HCT116 (cell line): ENCODE measurements at regions not wholly inside any gene's neighbourhood (a gene's known extent, or its start where the extent isn't known, plus 50 kb on each side); places are given as distances from the start of the nearest gene placed in this dataset.

ENCODE experiments used
- ATAC-seq: fragments of 200-7000 bp; cut with Tn5 transposase; 2 replicates; pipeline ENCODE4 v1.9.1; 2020; ENCODE audit warnings: mild to moderate bottlenecking, moderate library complexity
- BruUV-seq: library from RNA; stranded (reverse); fragments of 400-500 nt; replicated peaks from 2 replicates; lab custom pipeline; 2021; lab: Mats Ljungman, UMichigan
- CTCF ChIA-PET: fragments of 300-600 bp; sonication (Branson Sonifier 250); formaldehyde crosslinking; loops from one replicate; lab custom pipeline; 2021; ENCODE audit warnings: antibody characterized with exemption; lab: Charles Lee
- POLR2A ChIA-PET: fragments of 300-600, 350-600 bp; sonication (Branson Sonifier 250); formaldehyde crosslinking; loops from one replicate; lab custom pipeline; 2021; ENCODE audit warnings: antibody characterized with exemption; lab: Charles Lee
- RAD21 ChIA-PET, 2 experiments: fragments of 300-600 bp; sonication (Branson Sonifier 250); formaldehyde crosslinking; loops; one replicate each; lab custom pipeline; 2023; ENCODE audit warnings: low total read pairs in 2 of 2; ENCODE audit not compliant: uncharacterized antibody in 2 of 2, unreplicated experiment in 2 of 2, low non-redundant PET in 1 of 2; lab: Charles Lee
- DNase-seq: peaks from one replicate; pipeline ENCODE4 v3.0.0-alpha.2; 2010; ENCODE audit warnings: low read depth, low spot score
- H2AFZ ChIP-seq: fragments of 200-600 bp; shearing (Covaris generic), sonication (generic); 2 replicates; pipeline ENCODE4 v1.6.1; 2017; ENCODE audit warnings: low read depth, mixed run types, mixed read lengths, antibody characterized with exemption, low read length; ENCODE audit not compliant: poor library complexity, severe bottlenecking
- H3K27ac ChIP-seq: 2 replicates; pipeline ENCODE4 v1.5.1; 2012; ENCODE audit warnings: low read depth, low read length
- H3K27me3 ChIP-seq: fragments of 200-600 bp; sonication (generic); 2 replicates; pipeline ENCODE4 v1.6.1; 2016; ENCODE audit warnings: mixed run types, low read length, mixed read lengths; ENCODE audit not compliant: insufficient read depth
- H3K36me3 ChIP-seq, 2 experiments: fragments of 200-500 bp in 1 of 2; fragments of 200-600 bp in 1 of 2; sonication (Bioruptor generic) in 1 of 2; sonication (generic) in 1 of 2; 2 replicates each; pipeline versions ENCODE4 v1.5.1 to v1.6.1; 2014 to 2016; ENCODE audit warnings: low read length in 2 of 2, inconsistent platforms in 1 of 2, mixed read lengths in 1 of 2, mixed run types in 1 of 2; ENCODE audit not compliant: insufficient read depth in 2 of 2, control insufficient read depth in 1 of 2
- H3K4me1 ChIP-seq, 2 experiments: fragments of 200-600 bp in 1 of 2; sonication (generic) in 1 of 2; 2 replicates each; pipeline versions ENCODE4 v1.5.1 to v1.6.1; 2012 to 2017; ENCODE audit warnings: low read length in 2 of 2, inconsistent platforms in 1 of 2, mild to moderate bottlenecking in 1 of 2, mixed read lengths in 1 of 2, mixed run types in 1 of 2, moderate library complexity in 1 of 2; ENCODE audit not compliant: insufficient read depth in 2 of 2, control insufficient read depth in 1 of 2
- H3K4me2 ChIP-seq: fragments of 200-600 bp; sonication (generic); 2 replicates; pipeline ENCODE4 v1.6.1; 2017; ENCODE audit warnings: mixed run types, low read length, mixed read lengths
- H3K4me3 ChIP-seq, 2 experiments: fragments of 200-600 bp in 1 of 2; sonication (generic) in 1 of 2; replicated peaks in 1 of 2; 2 replicates each; pipeline ENCODE4 v1.5.1; 2011 to 2016; ENCODE audit warnings: low read length in 2 of 2, control low read depth in 1 of 2, low read depth in 1 of 2, mild to moderate bottlenecking in 1 of 2, mixed read lengths in 1 of 2, mixed run types in 1 of 2
- H3K79me2 ChIP-seq: fragments of 200-600 bp; sonication (generic); 2 replicates; pipeline ENCODE4 v1.6.1; 2017; ENCODE audit warnings: mild to moderate bottlenecking, mixed run types, low read length, moderate library complexity, mixed read lengths; ENCODE audit not compliant: insufficient read depth
- H3K9ac ChIP-seq: fragments of 200-600 bp; sonication (generic); 2 replicates; pipeline ENCODE4 v1.6.1; 2016; ENCODE audit warnings: low read length, mixed read lengths
- H3K9me2 ChIP-seq: fragments of 200-600 bp; sonication (generic), shearing (Covaris generic); 2 replicates; pipeline ENCODE4 v1.6.1; 2017; ENCODE audit warnings: mixed run types, mild to moderate bottlenecking, moderate library complexity; ENCODE audit not compliant: insufficient read depth
- H3K9me3 ChIP-seq, 2 experiments: fragments of 200-500 bp in 1 of 2; fragments of 200-600 bp in 1 of 2; sonication (Bioruptor generic) in 1 of 2; sonication (generic) in 1 of 2; 2 replicates each; pipeline ENCODE4 v1.6.1; 2014 to 2017; ENCODE audit warnings: low read length in 2 of 2, mixed read lengths in 2 of 2, inconsistent platforms in 1 of 2, low read depth in 1 of 2, mild to moderate bottlenecking in 1 of 2, mixed run types in 1 of 2, moderate library complexity in 1 of 2; ENCODE audit not compliant: control insufficient read depth in 1 of 2, insufficient read depth in 1 of 2
- H4K20me1 ChIP-seq: fragments of 200-600 bp; sonication (generic), shearing (Covaris generic); 2 replicates; pipeline ENCODE4 v1.6.1; 2017; ENCODE audit warnings: mixed run types, mild to moderate bottlenecking, moderate library complexity; ENCODE audit not compliant: insufficient read depth
- ATF3 ChIP-seq: IDR thresholded peaks from 2 replicates; pipeline ENCODE4 v1.6.1; 2012
- CBX3 ChIP-seq: IDR thresholded peaks from 2 replicates; pipeline ENCODE4 v1.6.1; 2012; ENCODE audit warnings: low read depth
- EGR1 ChIP-seq: IDR thresholded peaks from 2 replicates; pipeline ENCODE4 v1.6.1; 2012; ENCODE audit warnings: low read depth
- FOSL1 ChIP-seq: IDR thresholded peaks from 2 replicates; pipeline ENCODE4 v1.6.1; 2012; ENCODE audit warnings: low read depth
- JUND ChIP-seq: IDR thresholded peaks from 2 replicates; pipeline ENCODE4 v1.6.1; 2012
- MAX ChIP-seq: IDR thresholded peaks from 2 replicates; pipeline ENCODE4 v1.6.1; 2012
- POLR2A ChIP-seq: IDR thresholded peaks from 2 replicates; pipeline ENCODE4 v1.7.0; 2011; ENCODE audit warnings: borderline replicate concordance; ENCODE audit not compliant: insufficient read depth, insufficient read length; ENCODE audit errors: extremely low read depth
- SIN3A ChIP-seq: IDR thresholded peaks from 2 replicates; pipeline ENCODE4 v1.6.1; 2012; ENCODE audit warnings: low read depth
- SRF ChIP-seq: IDR thresholded peaks from 2 replicates; pipeline ENCODE4 v1.6.1; 2012; ENCODE audit warnings: low read depth
- TCF7L2 ChIP-seq: IDR thresholded peaks from 2 replicates; pipeline ENCODE4 v1.7.0; 2011; ENCODE audit warnings: borderline replicate concordance, inconsistent platforms; ENCODE audit not compliant: insufficient read depth, insufficient read length; ENCODE audit errors: extremely low read depth
- ZBTB33 ChIP-seq: IDR thresholded peaks from 2 replicates; pipeline ENCODE4 v1.6.1; 2011; ENCODE audit warnings: mild to moderate bottlenecking, low read length, moderate library complexity; ENCODE audit not compliant: insufficient replicate concordance; ENCODE audit errors: extremely low read depth
- ZFX ChIP-seq: fragments of 450-650 bp; IDR thresholded peaks from 2 replicates; pipeline ENCODE4 v1.6.1; 2017
- ZNF274 ChIP-seq: fragments of 200-500 bp; sonication (Bioruptor generic); IDR thresholded peaks from 2 replicates; pipeline ENCODE4 v1.6.1; 2014; ENCODE audit warnings: mild to moderate bottlenecking, low read depth, low read length, inconsistent platforms
- intact Hi-C: fragments of 100-400 bp; cut with micrococcal nuclease; formaldehyde crosslinking; loops from 2 replicates; pipeline ENCODE4 v1.10.0; 2022

- Histone ChIP-seq H3K9ac (no peak overlapping the region), H2AFZ (no peak overlapping the region), H3K79me2 (no peaks in the 10 kb centered on the region), H3K4me1 (no peaks in the 10 kb centered on the region), H3K9me2 (no peaks in the 10 kb centered on the region), H3K4me3 (no peak overlapping the region), H3K36me3 (no peaks in the 10 kb centered on the region), H3K9me3 (no peaks in the 10 kb centered on the region), H4K20me1 (no peaks in the 10 kb centered on the region), H3K27ac (no peak overlapping the region), H3K4me2 (no peak overlapping the region), H3K27me3 (no peaks in the 10 kb centered on the region)
- DNase-seq = no peak
- no peak for ATAC-seq
- RAD21 ChIA-PET = no interaction called here
- CTCF ChIA-PET = no interaction called here
- TF ChIP-seq SRF (no peak), JUND (no peak), MAX (no peak), TCF7L2 (no peak), FOSL1 (no peak), ATF3 (no peak), POLR2A (no peak), EGR1 (no peak), ZFX (no peak), ZBTB33 (no peak), CBX3 (no peak), SIN3A (no peak), ZNF274 (no peak)
- intact Hi-C loops = no loop called here
- BruUV-seq = no TSS peak
- POLR2A ChIA-PET = no interaction called here
Observed at GRCh38 chr5:101440173-101440572, 537.1 kb upstream of the ST8SIA4 start.
